K562 (cell line): ENCODE measurements at regions not wholly inside any gene's neighbourhood (a gene's known extent, or its start where the extent isn't known, plus 50 kb on each side); places are given as distances from the start of the nearest gene placed in this dataset.

Experiments used
- CLOCK ChIP-seq: fragments of 250-450 bp; sonication (Bioruptor Pico); IDR thresholded peaks from 2 replicates; pipeline ENCODE4 v1.4.0; 2020; ENCODE audit warnings: mild to moderate bottlenecking, moderate library complexity, borderline replicate concordance
- NCOA6 ChIP-seq: fragments of 450-650 bp; IDR thresholded peaks from 2 replicates; pipeline ENCODE4 v1.6.1; 2017; ENCODE audit warnings: mild to moderate bottlenecking
- TEAD1 ChIP-seq, 2 experiments: fragments of 450-650 bp in 1 of 2; sonication (generic) in 1 of 2; formaldehyde crosslinking; IDR thresholded peaks; 2 replicates each; pipeline versions ENCODE4 v1.4.0 to v1.8.0; 2020 to 2022; ENCODE audit warnings: mild to moderate bottlenecking in 2 of 2, missing genetic modification reagents in 1 of 2
- ZNF609 ChIP-seq: sonication (generic); formaldehyde crosslinking; IDR thresholded peaks from 2 replicates; pipeline ENCODE4 v1.8.1; 2023; ENCODE audit warnings: missing genetic modification reagents, mild to moderate bottlenecking, borderline replicate concordance
- TF ChIP-seq, protein P1 (sequence below): sonication (generic); formaldehyde crosslinking; IDR thresholded peaks from 2 replicates; pipeline ENCODE4 v1.9.0; 2022; ENCODE audit warnings: mild to moderate bottlenecking, missing genetic modification reagents
- TF ChIP-seq, protein P2 (sequence below): fragments of 200-800 bp; sonication (Bioruptor generic); IDR thresholded peaks from 2 replicates; pipeline ENCODE4 v1.6.1; 2016; ENCODE audit warnings: missing genetic modification characterization, missing compliant biosample characterization
- TF ChIP-seq, protein P3 (sequence below): fragments of 450-650 bp; IDR thresholded peaks from 2 replicates; pipeline ENCODE4 v1.6.1; 2016; ENCODE audit warnings: mild to moderate bottlenecking

- no peak for TF ChIP-seq ZNF609
- TF ChIP-seq, protein P1, sequence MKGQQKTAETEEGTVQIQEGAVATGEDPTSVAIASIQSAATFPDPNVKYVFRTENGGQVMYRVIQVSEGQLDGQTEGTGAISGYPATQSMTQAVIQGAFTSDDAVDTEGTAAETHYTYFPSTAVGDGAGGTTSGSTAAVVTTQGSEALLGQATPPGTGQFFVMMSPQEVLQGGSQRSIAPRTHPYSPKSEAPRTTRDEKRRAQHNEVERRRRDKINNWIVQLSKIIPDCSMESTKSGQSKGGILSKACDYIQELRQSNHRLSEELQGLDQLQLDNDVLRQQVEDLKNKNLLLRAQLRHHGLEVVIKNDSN (CRISPR knock-in tag): peak; percentile 82
- TF ChIP-seq NCOA6: no peak
- no peak for TF ChIP-seq TEAD1 (CRISPR knock-in tag; IDR thresholded peaks at IDR 0.05)
- no peak for TF ChIP-seq CLOCK (CRISPR knock-in tag)
- TF ChIP-seq, protein P2, sequence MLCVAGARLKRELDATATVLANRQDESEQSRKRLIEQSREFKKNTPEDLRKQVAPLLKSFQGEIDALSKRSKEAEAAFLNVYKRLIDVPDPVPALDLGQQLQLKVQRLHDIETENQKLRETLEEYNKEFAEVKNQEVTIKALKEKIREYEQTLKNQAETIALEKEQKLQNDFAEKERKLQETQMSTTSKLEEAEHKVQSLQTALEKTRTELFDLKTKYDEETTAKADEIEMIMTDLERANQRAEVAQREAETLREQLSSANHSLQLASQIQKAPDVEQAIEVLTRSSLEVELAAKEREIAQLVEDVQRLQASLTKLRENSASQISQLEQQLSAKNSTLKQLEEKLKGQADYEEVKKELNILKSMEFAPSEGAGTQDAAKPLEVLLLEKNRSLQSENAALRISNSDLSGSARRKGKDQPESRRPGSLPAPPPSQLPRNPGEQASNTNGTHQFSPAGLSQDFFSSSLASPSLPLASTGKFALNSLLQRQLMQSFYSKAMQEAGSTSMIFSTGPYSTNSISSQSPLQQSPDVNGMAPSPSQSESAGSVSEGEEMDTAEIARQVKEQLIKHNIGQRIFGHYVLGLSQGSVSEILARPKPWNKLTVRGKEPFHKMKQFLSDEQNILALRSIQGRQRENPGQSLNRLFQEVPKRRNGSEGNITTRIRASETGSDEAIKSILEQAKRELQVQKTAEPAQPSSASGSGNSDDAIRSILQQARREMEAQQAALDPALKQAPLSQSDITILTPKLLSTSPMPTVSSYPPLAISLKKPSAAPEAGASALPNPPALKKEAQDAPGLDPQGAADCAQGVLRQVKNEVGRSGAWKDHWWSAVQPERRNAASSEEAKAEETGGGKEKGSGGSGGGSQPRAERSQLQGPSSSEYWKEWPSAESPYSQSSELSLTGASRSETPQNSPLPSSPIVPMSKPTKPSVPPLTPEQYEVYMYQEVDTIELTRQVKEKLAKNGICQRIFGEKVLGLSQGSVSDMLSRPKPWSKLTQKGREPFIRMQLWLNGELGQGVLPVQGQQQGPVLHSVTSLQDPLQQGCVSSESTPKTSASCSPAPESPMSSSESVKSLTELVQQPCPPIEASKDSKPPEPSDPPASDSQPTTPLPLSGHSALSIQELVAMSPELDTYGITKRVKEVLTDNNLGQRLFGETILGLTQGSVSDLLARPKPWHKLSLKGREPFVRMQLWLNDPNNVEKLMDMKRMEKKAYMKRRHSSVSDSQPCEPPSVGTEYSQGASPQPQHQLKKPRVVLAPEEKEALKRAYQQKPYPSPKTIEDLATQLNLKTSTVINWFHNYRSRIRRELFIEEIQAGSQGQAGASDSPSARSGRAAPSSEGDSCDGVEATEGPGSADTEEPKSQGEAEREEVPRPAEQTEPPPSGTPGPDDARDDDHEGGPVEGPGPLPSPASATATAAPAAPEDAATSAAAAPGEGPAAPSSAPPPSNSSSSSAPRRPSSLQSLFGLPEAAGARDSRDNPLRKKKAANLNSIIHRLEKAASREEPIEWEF (CRISPR knock-in tag): no peak
- TF ChIP-seq, protein P3, sequence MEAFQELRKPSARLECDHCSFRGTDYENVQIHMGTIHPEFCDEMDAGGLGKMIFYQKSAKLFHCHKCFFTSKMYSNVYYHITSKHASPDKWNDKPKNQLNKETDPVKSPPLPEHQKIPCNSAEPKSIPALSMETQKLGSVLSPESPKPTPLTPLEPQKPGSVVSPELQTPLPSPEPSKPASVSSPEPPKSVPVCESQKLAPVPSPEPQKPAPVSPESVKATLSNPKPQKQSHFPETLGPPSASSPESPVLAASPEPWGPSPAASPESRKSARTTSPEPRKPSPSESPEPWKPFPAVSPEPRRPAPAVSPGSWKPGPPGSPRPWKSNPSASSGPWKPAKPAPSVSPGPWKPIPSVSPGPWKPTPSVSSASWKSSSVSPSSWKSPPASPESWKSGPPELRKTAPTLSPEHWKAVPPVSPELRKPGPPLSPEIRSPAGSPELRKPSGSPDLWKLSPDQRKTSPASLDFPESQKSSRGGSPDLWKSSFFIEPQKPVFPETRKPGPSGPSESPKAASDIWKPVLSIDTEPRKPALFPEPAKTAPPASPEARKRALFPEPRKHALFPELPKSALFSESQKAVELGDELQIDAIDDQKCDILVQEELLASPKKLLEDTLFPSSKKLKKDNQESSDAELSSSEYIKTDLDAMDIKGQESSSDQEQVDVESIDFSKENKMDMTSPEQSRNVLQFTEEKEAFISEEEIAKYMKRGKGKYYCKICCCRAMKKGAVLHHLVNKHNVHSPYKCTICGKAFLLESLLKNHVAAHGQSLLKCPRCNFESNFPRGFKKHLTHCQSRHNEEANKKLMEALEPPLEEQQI: no peak
Observed at GRCh38 chr7:57203161-57203791, 71.0 kb upstream of the ZNF479 start (continued).
